SK-N-SH treated with all-trans-retinoic acid at 6 μM for 48 hours (cell line): ENCODE measurements at regions not wholly inside any gene's neighbourhood (a gene's known extent, or its start where the extent isn't known, plus 50 kb on each side); places are given as distances from the start of the nearest gene placed in this dataset.

Source experiments
- ARNTL ChIP-seq: fragments of 450-650 bp; formaldehyde crosslinking; IDR thresholded peaks from 2 replicates; pipeline ENCODE4 v1.5.0; 2020; ENCODE audit warnings: low read depth, mild to moderate bottlenecking, moderate library complexity, borderline replicate concordance
- BACH2 ChIP-seq: fragments of 250-450 bp; sonication (Bioruptor Pico); IDR thresholded peaks from 2 replicates; pipeline ENCODE4 v1.9.0; 2021; ENCODE audit warnings: mild to moderate bottlenecking, borderline replicate concordance
- ESRRG ChIP-seq: fragments of 250-450 bp; sonication (Bioruptor Pico); IDR thresholded peaks from 2 replicates; pipeline ENCODE4 v1.6.1; 2021; ENCODE audit warnings: mild to moderate bottlenecking
- OSR1 ChIP-seq: fragments of 250-450 bp; sonication (Bioruptor Pico); IDR thresholded peaks from 2 replicates; pipeline ENCODE4 v1.8.0; 2022; ENCODE audit warnings: moderate library complexity, mild to moderate bottlenecking, inconsistent platforms
- PATZ1 ChIP-seq: fragments of 250-450 bp; sonication (Bioruptor Pico); IDR thresholded peaks from 2 replicates; pipeline ENCODE4 v1.8.0; 2020; ENCODE audit warnings: mild to moderate bottlenecking, moderate library complexity, borderline replicate concordance
- POU6F1 ChIP-seq: fragments of 250-450 bp; sonication (Bioruptor Pico); IDR thresholded peaks from 2 replicates; pipeline ENCODE4 v1.8.0; 2021; ENCODE audit warnings: low read depth, mild to moderate bottlenecking, moderate library complexity, borderline replicate concordance
- PPARA ChIP-seq: fragments of 250-450 bp; sonication (Bioruptor Pico); IDR thresholded peaks from 2 replicates; pipeline ENCODE4 v1.5.0; 2020; ENCODE audit warnings: mild to moderate bottlenecking, borderline replicate concordance
- RARB ChIP-seq: fragments of 250-450 bp; sonication (Bioruptor Pico); IDR thresholded peaks from 2 replicates; pipeline ENCODE4 v1.8.0; 2021; ENCODE audit warnings: mild to moderate bottlenecking, moderate library complexity
- TOX ChIP-seq: fragments of 250-450 bp; sonication (Bioruptor Pico); IDR thresholded peaks from 2 replicates; pipeline ENCODE4 v1.8.0; 2021; ENCODE audit warnings: mild to moderate bottlenecking, moderate library complexity, borderline replicate concordance
- ZC3H10 ChIP-seq: fragments of 250-450 bp; sonication (Bioruptor Pico); IDR thresholded peaks from 2 replicates; pipeline ENCODE4 v1.5.1; 2021; ENCODE audit warnings: mild to moderate bottlenecking, moderate library complexity
- ZFP3 ChIP-seq: fragments of 250-450 bp; sonication (Bioruptor Pico); IDR thresholded peaks from 2 replicates; pipeline ENCODE4 v1.5.0; 2020; ENCODE audit warnings: mild to moderate bottlenecking, moderate library complexity
- ZFP30 ChIP-seq: fragments of 450-650 bp; formaldehyde crosslinking; IDR thresholded peaks from 2 replicates; pipeline ENCODE4 v1.5.0; 2022; ENCODE audit warnings: mild to moderate bottlenecking, moderate library complexity
- TF ChIP-seq, protein P1 (sequence below): fragments of 250-450 bp; sonication (Bioruptor Pico); IDR thresholded peaks from 2 replicates; pipeline ENCODE4 v1.5.0; 2020; ENCODE audit warnings: mild to moderate bottlenecking, moderate library complexity
- TF ChIP-seq, protein P2 (sequence below): fragments of 250-450 bp; sonication (Bioruptor Pico); IDR thresholded peaks from 2 replicates; pipeline ENCODE4 v1.5.1; 2021; ENCODE audit warnings: mild to moderate bottlenecking, moderate library complexity

- TF ChIP-seq ZFP30 (CRISPR knock-in tag) (no peak), ESRRG (CRISPR knock-in tag) (no peak), ARNTL (CRISPR knock-in tag) (no peak), TOX (no peak), ZFP3 (CRISPR knock-in tag) (no peak), ZC3H10 (no peak), POU6F1 (no peak), RARB (CRISPR knock-in tag) (no peak), PATZ1 (no peak), BACH2 (no peak), PPARA (CRISPR knock-in tag) (no peak), OSR1 (no peak)
- TF ChIP-seq, protein P1, sequence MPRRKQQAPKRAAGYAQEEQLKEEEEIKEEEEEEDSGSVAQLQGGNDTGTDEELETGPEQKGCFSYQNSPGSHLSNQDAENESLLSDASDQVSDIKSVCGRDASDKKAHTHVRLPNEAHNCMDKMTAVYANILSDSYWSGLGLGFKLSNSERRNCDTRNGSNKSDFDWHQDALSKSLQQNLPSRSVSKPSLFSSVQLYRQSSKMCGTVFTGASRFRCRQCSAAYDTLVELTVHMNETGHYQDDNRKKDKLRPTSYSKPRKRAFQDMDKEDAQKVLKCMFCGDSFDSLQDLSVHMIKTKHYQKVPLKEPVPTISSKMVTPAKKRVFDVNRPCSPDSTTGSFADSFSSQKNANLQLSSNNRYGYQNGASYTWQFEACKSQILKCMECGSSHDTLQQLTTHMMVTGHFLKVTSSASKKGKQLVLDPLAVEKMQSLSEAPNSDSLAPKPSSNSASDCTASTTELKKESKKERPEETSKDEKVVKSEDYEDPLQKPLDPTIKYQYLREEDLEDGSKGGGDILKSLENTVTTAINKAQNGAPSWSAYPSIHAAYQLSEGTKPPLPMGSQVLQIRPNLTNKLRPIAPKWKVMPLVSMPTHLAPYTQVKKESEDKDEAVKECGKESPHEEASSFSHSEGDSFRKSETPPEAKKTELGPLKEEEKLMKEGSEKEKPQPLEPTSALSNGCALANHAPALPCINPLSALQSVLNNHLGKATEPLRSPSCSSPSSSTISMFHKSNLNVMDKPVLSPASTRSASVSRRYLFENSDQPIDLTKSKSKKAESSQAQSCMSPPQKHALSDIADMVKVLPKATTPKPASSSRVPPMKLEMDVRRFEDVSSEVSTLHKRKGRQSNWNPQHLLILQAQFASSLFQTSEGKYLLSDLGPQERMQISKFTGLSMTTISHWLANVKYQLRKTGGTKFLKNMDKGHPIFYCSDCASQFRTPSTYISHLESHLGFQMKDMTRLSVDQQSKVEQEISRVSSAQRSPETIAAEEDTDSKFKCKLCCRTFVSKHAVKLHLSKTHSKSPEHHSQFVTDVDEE, result no peak
- TF ChIP-seq, protein P2, sequence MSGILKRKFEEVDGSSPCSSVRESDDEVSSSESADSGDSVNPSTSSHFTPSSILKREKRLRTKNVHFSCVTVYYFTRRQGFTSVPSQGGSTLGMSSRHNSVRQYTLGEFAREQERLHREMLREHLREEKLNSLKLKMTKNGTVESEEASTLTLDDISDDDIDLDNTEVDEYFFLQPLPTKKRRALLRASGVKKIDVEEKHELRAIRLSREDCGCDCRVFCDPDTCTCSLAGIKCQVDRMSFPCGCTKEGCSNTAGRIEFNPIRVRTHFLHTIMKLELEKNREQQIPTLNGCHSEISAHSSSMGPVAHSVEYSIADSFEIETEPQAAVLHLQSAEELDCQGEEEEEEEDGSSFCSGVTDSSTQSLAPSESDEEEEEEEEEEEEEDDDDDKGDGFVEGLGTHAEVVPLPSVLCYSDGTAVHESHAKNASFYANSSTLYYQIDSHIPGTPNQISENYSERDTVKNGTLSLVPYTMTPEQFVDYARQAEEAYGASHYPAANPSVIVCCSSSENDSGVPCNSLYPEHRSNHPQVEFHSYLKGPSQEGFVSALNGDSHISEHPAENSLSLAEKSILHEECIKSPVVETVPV (CRISPR knock-in tag), result no peak
Measured at GRCh38 chr14:97416550-97416949, 619.4 kb downstream of the VRK1 start.
